H1 (cell line): ENCODE measurements at regions not wholly inside any gene's neighbourhood (a gene's known extent, or its start where the extent isn't known, plus 50 kb on each side); places are given as distances from the start of the nearest gene placed in this dataset.

ENCODE experiments used
- CTCF ChIA-PET: fragments of 300-600 bp; sonication (Branson Sonifier 250); formaldehyde crosslinking; loops from one replicate; lab custom pipeline; 2021; ENCODE audit not compliant: partially characterized antibody; lab: Charles Lee
- POLR2A ChIA-PET: fragments of 300-600 bp; sonication (Branson Sonifier 250); formaldehyde crosslinking; loops from one replicate; lab custom pipeline; 2021; ENCODE audit warnings: inconsistent platforms; ENCODE audit not compliant: partially characterized antibody; lab: Charles Lee
- DNase-seq, 2 experiments: peaks; one replicate each; pipeline versions ENCODE4 v3.0.0 to v3.0.0-alpha.2; 2010 to 2022; ENCODE audit warnings: low spot score in 2 of 2, low read depth in 1 of 2, mixed read lengths in 1 of 2
- FAIRE-seq: peaks from 2 replicates; lab custom pipeline; 2011; peaks lifted over from hg19 to GRCh38; lab: Jason Lieb, UNC
- H2AFZ ChIP-seq: 2 replicates; pipeline ENCODE4 v1.8.1; 2012; ENCODE audit warnings: low read length, inconsistent platforms
- H2AK5ac ChIP-seq: 2 replicates; pipeline ENCODE4 v1.6.1; 2013; ENCODE audit warnings: low read depth, low read length
- H2BK120ac ChIP-seq: replicated peaks from 2 replicates; pipeline ENCODE3; 2013; ENCODE audit warnings: low read depth, low read length, inconsistent platforms
- H2BK12ac ChIP-seq: 2 replicates; pipeline ENCODE4 v1.6.1; 2013; ENCODE audit warnings: low read depth, low read length
- H2BK15ac ChIP-seq: 2 replicates; pipeline ENCODE4 v1.6.1; 2013; ENCODE audit warnings: low read length
- H2BK20ac ChIP-seq: 2 replicates; pipeline ENCODE4 v1.6.1; 2013; ENCODE audit warnings: low read length
- H2BK5ac ChIP-seq: 2 replicates; pipeline ENCODE4 v1.6.1; 2013; ENCODE audit warnings: low read depth, low read length
- H3K14ac ChIP-seq: 2 replicates; pipeline ENCODE4 v1.6.1; 2013; ENCODE audit warnings: inconsistent platforms; ENCODE audit not compliant: insufficient read length
- H3K18ac ChIP-seq: 2 replicates; pipeline ENCODE4 v1.6.1; 2013; ENCODE audit warnings: low read length; ENCODE audit errors: extremely low read depth
- H3K23ac ChIP-seq: 2 replicates; pipeline ENCODE4 v1.6.1; 2013; ENCODE audit warnings: inconsistent platforms; ENCODE audit not compliant: insufficient read length
- H3K23me2 ChIP-seq: 2 replicates; pipeline ENCODE4 v1.6.1; 2013; ENCODE audit warnings: low read depth, low read length
- H3K27ac ChIP-seq: 2 replicates; pipeline ENCODE4 v1.6.1; 2011; ENCODE audit warnings: low read depth, low read length, inconsistent platforms
- H3K27me3 ChIP-seq, 4 experiments: replicated peaks in 1 of 4; 1 replicate in 1 of 4; 2 replicates in 3 of 4; pipeline versions ENCODE4 v1.6.1 to v1.8.1; 2011 to 2013; ENCODE audit warnings: low read length in 3 of 4, mild to moderate bottlenecking in 3 of 4, inconsistent platforms in 2 of 4, mixed read lengths in 2 of 4, moderate library complexity in 1 of 4; ENCODE audit not compliant: control insufficient read depth in 3 of 4, insufficient read depth in 3 of 4; ENCODE audit errors: extremely low read depth in 1 of 4
- H3K36me3 ChIP-seq, 4 experiments: 2 replicates each; pipeline versions ENCODE4 v1.6.1 to v1.8.1; 2011 to 2013; ENCODE audit warnings: mild to moderate bottlenecking in 4 of 4, low read length in 3 of 4, moderate library complexity in 2 of 4, control low read depth in 1 of 4, inconsistent platforms in 1 of 4; ENCODE audit not compliant: insufficient read depth in 4 of 4, control insufficient read depth in 2 of 4
- H3K4ac ChIP-seq: replicated peaks from 2 replicates; pipeline ENCODE3; 2013; ENCODE audit warnings: low read length, low read depth, mixed read lengths, inconsistent platforms; ENCODE audit not compliant: insufficient read length
- H3K4me1 ChIP-seq, 4 experiments: replicated peaks in 1 of 4; 1 replicate in 1 of 4; 2 replicates in 3 of 4; pipeline versions ENCODE4 v1.6.1 to v1.8.1; 2011 to 2013; ENCODE audit warnings: low read length in 3 of 4, inconsistent platforms in 2 of 4, mixed read lengths in 1 of 4; ENCODE audit not compliant: insufficient read depth in 4 of 4, control insufficient read depth in 3 of 4
- H3K4me2 ChIP-seq, 2 experiments: 2 replicates each; pipeline versions ENCODE4 v1.6.1 to v1.8.1; 2011 to 2013; ENCODE audit warnings: low read depth in 2 of 2, low read length in 2 of 2, control low read depth in 1 of 2, inconsistent platforms in 1 of 2, mild to moderate bottlenecking in 1 of 2; ENCODE audit not compliant: insufficient read depth in 1 of 2
- H3K4me3 ChIP-seq, 4 experiments: fragments of 200-600, 300-600 bp in 1 of 4; sonication (generic), shearing (Covaris generic), sonication (Bioruptor Twin) in 1 of 4; 2 replicates each; pipeline versions ENCODE4 v1.5.1 to v1.8.1; 2011 to 2016; ENCODE audit warnings: low read length in 4 of 4, low read depth in 3 of 4, control low read depth in 2 of 4, inconsistent platforms in 2 of 4, mild to moderate bottlenecking in 2 of 4, mixed read lengths in 1 of 4, moderate library complexity in 1 of 4; ENCODE audit not compliant: insufficient read depth in 2 of 4; ENCODE audit errors: extremely low read depth in 1 of 4
- H3K56ac ChIP-seq: replicated peaks from 2 replicates; pipeline ENCODE3; 2013; ENCODE audit warnings: low read depth, mild to moderate bottlenecking, mixed read lengths, low read length, inconsistent platforms; ENCODE audit not compliant: insufficient read length
- H3K79me1 ChIP-seq: 2 replicates; pipeline ENCODE4 v1.6.1; 2013; ENCODE audit warnings: low read depth, low read length, control low read depth
- H3K79me2 ChIP-seq, 2 experiments: 2 replicates each; pipeline versions ENCODE4 v1.6.1 to v1.8.1; 2012 to 2013; ENCODE audit warnings: low read length in 2 of 2, mild to moderate bottlenecking in 2 of 2, inconsistent platforms in 1 of 2; ENCODE audit not compliant: insufficient read depth in 2 of 2, control insufficient read depth in 1 of 2
- H3K9ac ChIP-seq, 4 experiments: replicated peaks in 1 of 4; 1 replicate in 1 of 4; 2 replicates in 3 of 4; pipeline versions ENCODE4 v1.6.1 to v1.8.1; 2011 to 2013; ENCODE audit warnings: low read depth in 3 of 4, low read length in 3 of 4, control low read depth in 2 of 4, mild to moderate bottlenecking in 2 of 4, moderate library complexity in 2 of 4, inconsistent platforms in 1 of 4; ENCODE audit errors: extremely low read depth in 1 of 4
- H3K9me3 ChIP-seq, 2 experiments: 2 replicates each; pipeline versions ENCODE4 v1.6.1 to v1.8.1; 2012 to 2013; ENCODE audit warnings: mild to moderate bottlenecking in 2 of 2, moderate library complexity in 2 of 2, control low read depth in 1 of 2, inconsistent platforms in 1 of 2, low read depth in 1 of 2, low read length in 1 of 2, mixed read lengths in 1 of 2; ENCODE audit not compliant: insufficient read depth in 2 of 2
- H4K20me1 ChIP-seq, 2 experiments: replicated peaks in 1 of 2; 2 replicates each; pipeline versions ENCODE3 to v1.8.1; 2011 to 2013; ENCODE audit warnings: inconsistent platforms in 2 of 2, low read length in 2 of 2, mild to moderate bottlenecking in 1 of 2; ENCODE audit not compliant: insufficient read depth in 2 of 2, control insufficient read depth in 1 of 2
- H4K5ac ChIP-seq: 2 replicates; pipeline ENCODE4 v1.6.1; 2013; ENCODE audit warnings: low read length, low read depth, mixed read lengths, inconsistent platforms; ENCODE audit not compliant: insufficient read length
- H4K8ac ChIP-seq: 2 replicates; pipeline ENCODE4 v1.8.0; 2013; ENCODE audit warnings: mild to moderate bottlenecking, moderate library complexity, low read length, inconsistent platforms; ENCODE audit not compliant: insufficient read depth; ENCODE audit errors: extremely low read depth
- H4K91ac ChIP-seq: replicated peaks from 2 replicates; pipeline ENCODE3; 2013; ENCODE audit warnings: low read length, mixed read lengths, inconsistent platforms; ENCODE audit not compliant: insufficient read length
- CHD1 ChIP-seq: IDR thresholded peaks from 2 replicates; pipeline ENCODE4 v1.6.1; 2012; ENCODE audit warnings: low read depth, low read length, improper control_type of control experiment
- HDAC2 ChIP-seq, 2 experiments: fragments of 300-600 bp in 1 of 2; sonication (generic) in 1 of 2; IDR thresholded peaks; 2 replicates each; pipeline ENCODE4 v1.6.1; 2011 to 2012; ENCODE audit warnings: low read depth in 2 of 2, low read length in 2 of 2, mild to moderate bottlenecking in 2 of 2, moderate library complexity in 2 of 2, borderline replicate concordance in 1 of 2, inconsistent platforms in 1 of 2
- RBBP5 ChIP-seq: IDR thresholded peaks from 2 replicates; pipeline ENCODE4 v1.7.1; 2012; ENCODE audit warnings: low read depth, mild to moderate bottlenecking, inconsistent platforms, low read length, moderate library complexity, borderline replicate concordance
- WGBS, 2 experiments: shearing (Covaris generic) in 1 of 2; methylation state at CpG; one replicate each; pipeline versions ENCODE4 v1.1.6 to v1.1.7; 2013 to 2015; ENCODE audit warnings: low lambda C conversion rate in 2 of 2, mixed read lengths in 2 of 2, inconsistent platforms in 1 of 2, low coverage in 1 of 2, missing lambda C conversion rate in 1 of 2; ENCODE audit not compliant: insufficient replicate concordance in 2 of 2, insufficient coverage in 1 of 2, insufficient read length in 1 of 2; ENCODE audit errors: extremely low coverage in 1 of 2, missing lambda C conversion rate in 1 of 2; 5-methylcytosine and 5-hydroxymethylcytosine counted together

GRCh38 chr18:71106701-71107100 lies 817.9 kb downstream of the SOCS6 start:
- Histone ChIP-seq H4K5ac (no peak overlapping the region), H2BK20ac (no peak overlapping the region), H3K56ac (no peak overlapping the region), H3K4me2 (no peak overlapping the region), H3K79me2 (no peaks in the 10 kb centered on the region), H3K79me1 (no peaks in the 10 kb centered on the region), H3K4me3 (no peak overlapping the region), H2AFZ (no peak overlapping the region), H3K18ac (no peak overlapping the region), H3K36me3 (no peaks in the 10 kb centered on the region), H2BK15ac (no peak overlapping the region), H2AK5ac (no peak overlapping the region), H4K20me1 (no peaks in the 10 kb centered on the region), H3K14ac (no peak overlapping the region), H3K9ac (no peak overlapping the region), H3K23ac (no peak overlapping the region), H4K91ac (no peak overlapping the region), H2BK12ac (no peak overlapping the region), H4K8ac (no peak overlapping the region), H3K27ac (no peak overlapping the region), H3K27me3 (no peaks in the 10 kb centered on the region), H3K4ac (no peak overlapping the region), H3K4me1 (no peaks in the 10 kb centered on the region), H3K9me3 (peaks cover 55 to 64% of the 10 kb centered on the region in 2 experiments), H3K23me2 (no peaks in the 10 kb centered on the region), H2BK5ac (no peak overlapping the region), H2BK120ac (no peak overlapping the region)
- TF ChIP-seq RBBP5 (no peak), HDAC2 (IDR thresholded peaks at IDR 0.05; ENCODE audit: borderline replicate concordance in 1 of 2, low read depth in 2 of 2, low read length in 2 of 2) (no peak), CHD1 (no peak)
- WGBS, 2 experiments, result 24% methylated on average over 1 of the region's 1 CpG; no CpG with 5 or more reads in 1 of the 2 experiments
- ChIA-PET CTCF (interaction anchor here (0.7 kb wide), 1 partner anchor 80 kb away, joined by 3 read pairs; no protein-coding TSS in a partner anchor), POLR2A (no interaction called here)
- DNase-seq, result no peak
- no peak for FAIRE-seq
